MM.1S (cell line): ENCODE measurements at regions not wholly inside any gene's neighbourhood (a gene's known extent, or its start where the extent isn't known, plus 50 kb on each side); places are given as distances from the start of the nearest gene placed in this dataset.

Experiments
- DNase-seq: peaks from one replicate; pipeline ENCODE4 v3.0.0-alpha.2; 2015
- H2AFZ ChIP-seq: fragments of 300-600 bp; sonication (generic); 2 replicates; pipeline ENCODE4 v1.6.0; 2016; ENCODE audit warnings: antibody characterized with exemption, low read length
- H3F3A ChIP-seq: fragments of 300-600 bp; sonication (generic); 2 replicates; pipeline ENCODE4 v1.6.1; 2016; ENCODE audit warnings: mild to moderate bottlenecking, antibody characterized with exemption, low read length, moderate library complexity, mixed read lengths; ENCODE audit not compliant: insufficient read depth
- H3K27ac ChIP-seq: fragments of 300-600 bp; sonication (generic); 2 replicates; pipeline ENCODE4 v1.5.1; 2016; ENCODE audit warnings: mild to moderate bottlenecking, low read length
- H3K27me3 ChIP-seq: fragments of 300-600 bp; sonication (generic); replicated peaks from 2 replicates; pipeline ENCODE4 v1.6.0; 2016; ENCODE audit warnings: low read length; ENCODE audit not compliant: insufficient read depth
- H3K36me3 ChIP-seq: fragments of 300-600 bp; sonication (generic); replicated peaks from 2 replicates; pipeline ENCODE4 v1.6.1; 2016; ENCODE audit warnings: mild to moderate bottlenecking, low read length, mixed read lengths; ENCODE audit not compliant: insufficient read depth
- H3K4me1 ChIP-seq: fragments of 300-600 bp; sonication (generic); 2 replicates; pipeline ENCODE4 v1.6.1; 2016; ENCODE audit warnings: low read length, mixed read lengths
- H3K4me2 ChIP-seq: fragments of 300-600 bp; sonication (generic); 2 replicates; pipeline ENCODE4 v1.6.0; 2016; ENCODE audit warnings: low read depth, low read length
- H3K4me3 ChIP-seq: fragments of 300-600 bp; sonication (generic); 2 replicates; pipeline ENCODE4 v1.5.1; 2016; ENCODE audit warnings: low read length, mixed read lengths
- H3K79me2 ChIP-seq: fragments of 300-600 bp; sonication (generic); 2 replicates; pipeline ENCODE4 v1.6.1; 2016; ENCODE audit warnings: mixed run types, low read length, mixed read lengths
- H3K9ac ChIP-seq: fragments of 300-600 bp; sonication (generic); 2 replicates; pipeline ENCODE4 v1.6.1; 2016; ENCODE audit warnings: low read length, mixed read lengths
- H3K9me2 ChIP-seq: fragments of 300-600 bp; sonication (generic); replicated peaks from 2 replicates; pipeline ENCODE4 v1.6.1; 2016; ENCODE audit warnings: mild to moderate bottlenecking, low read length, mixed read lengths; ENCODE audit not compliant: insufficient read depth
- H3K9me3 ChIP-seq: fragments of 300-600 bp; sonication (generic); replicated peaks from 2 replicates; pipeline ENCODE4 v1.6.1; 2016; ENCODE audit warnings: mild to moderate bottlenecking, low read length, mixed read lengths; ENCODE audit not compliant: insufficient read depth
- H4K20me1 ChIP-seq: fragments of 300-600 bp; sonication (generic); 2 replicates; pipeline ENCODE4 v1.6.1; 2016; ENCODE audit warnings: mild to moderate bottlenecking, low read length, moderate library complexity, mixed read lengths; ENCODE audit not compliant: insufficient read depth
- CTCF ChIP-seq: fragments of 300-600 bp; sonication (generic); IDR thresholded peaks from 2 replicates; pipeline ENCODE4 v1.5.1; 2016; ENCODE audit warnings: antibody characterized with exemption, low read length, mixed read lengths
- EZH2 ChIP-seq: fragments of 300-600 bp; sonication (generic); optimal IDR thresholded peaks from 2 replicates; pipeline ENCODE3; 2017; ENCODE audit warnings: low read depth, mild to moderate bottlenecking, antibody characterized with exemption, low read length, mixed read lengths
- EZH2phosphoT487 ChIP-seq: fragments of 300-600 bp; sonication (generic); IDR thresholded peaks from 2 replicates; pipeline ENCODE4 v1.6.1; 2018; ENCODE audit warnings: antibody characterized with exemption, low read length

- TF ChIP-seq CTCF (no peak), EZH2phosphoT487 (no peak), EZH2 (no peak)
- no peak overlapping the region for H3K9ac ChIP-seq
- no peaks in the 10 kb centered on the region for H3K9me3 ChIP-seq
- H3K27ac ChIP-seq, result no peak overlapping the region
- H4K20me1 ChIP-seq, result no peaks in the 10 kb centered on the region
- H3K4me3 ChIP-seq, result no peak overlapping the region
- H3K4me2 ChIP-seq, result no peak overlapping the region
- no peaks in the 10 kb centered on the region for H3K27me3 ChIP-seq
- no peaks in the 10 kb centered on the region for H3K36me3 ChIP-seq
- H3F3A ChIP-seq, result no peaks in the 10 kb centered on the region
- H2AFZ ChIP-seq, result no peak overlapping the region
- DNase-seq, result no peak
- H3K79me2 ChIP-seq, result no peaks in the 10 kb centered on the region
- peaks cover 3% of the 10 kb centered on the region; the same call in 1 of the 2 replicates for H3K4me1 ChIP-seq
- H3K9me2 ChIP-seq, result no peaks in the 10 kb centered on the region
Observed at GRCh38 chr16:74218871-74219270, 77.7 kb upstream of the PSMD7 start.

- Histone ChIP-seq H3K9me3 (no peaks in the 10 kb centered on the region), H3K4me3 (no peak overlapping the region), H3K4me2 (no peak overlapping the region), H3K36me3 (no peaks in the 10 kb centered on the region), H3K9ac (no peak overlapping the region), H3F3A (no peaks in the 10 kb centered on the region), H4K20me1 (no peaks in the 10 kb centered on the region), H3K27ac (no peak overlapping the region), H3K27me3 (no peaks in the 10 kb centered on the region), H3K9me2 (no peaks in the 10 kb centered on the region), H3K79me2 (no peaks in the 10 kb centered on the region), H3K4me1 (no peaks in the 10 kb centered on the region), H2AFZ (no peak overlapping the region)
- no peak for DNase-seq
- TF ChIP-seq EZH2, result no peak
- no peak for TF ChIP-seq CTCF
- TF ChIP-seq EZH2phosphoT487, result no peak
Observed at GRCh38 chr16:74216319-74216718, 80.3 kb upstream of the PSMD7 start.

GRCh38 chr16:74215249-74215648 is 81.4 kb upstream of the PSMD7 start:
- H3K4me1 ChIP-seq, result no peaks in the 10 kb centered on the region
- no peaks in the 10 kb centered on the region for H4K20me1 ChIP-seq
- H3F3A ChIP-seq, result no peaks in the 10 kb centered on the region
- no peaks in the 10 kb centered on the region for H3K79me2 ChIP-seq
- no peaks in the 10 kb centered on the region for H3K36me3 ChIP-seq
- no peak overlapping the region for H2AFZ ChIP-seq
- no peak for TF ChIP-seq EZH2phosphoT487
- no peak for TF ChIP-seq CTCF
- no peak for TF ChIP-seq EZH2
- no peak overlapping the region for H3K9ac ChIP-seq
- no peak overlapping the region for H3K27ac ChIP-seq
- no peaks in the 10 kb centered on the region for H3K9me2 ChIP-seq
- DNase-seq, result no peak
- H3K4me2 ChIP-seq, result no peak overlapping the region
- no peaks in the 10 kb centered on the region for H3K9me3 ChIP-seq
- H3K27me3 ChIP-seq, result no peaks in the 10 kb centered on the region
- no peak overlapping the region for H3K4me3 ChIP-seq
